Breast epithelium (tissue), 3 donors: ENCODE measurements at regions not wholly inside any gene's neighbourhood (a gene's known extent, or its start where the extent isn't known, plus 50 kb on each side); places are given as distances from the start of the nearest gene placed in this dataset.

Source experiments
- POLR2A ChIP-seq: fragments of 450-650 bp; IDR thresholded peaks from one replicate; pipeline ENCODE4 v1.6.1; 2016; ENCODE audit warnings: antibody characterized with exemption, mild to moderate bottlenecking, moderate library complexity
- POLR2AphosphoS5 ChIP-seq, 3 donors: sonication (generic); formaldehyde crosslinking; IDR thresholded peaks; one replicate each; pipeline ENCODE4 v1.6.1; 2017; ENCODE audit warnings: antibody characterized with exemption in 3 of 3
- TF ChIP-seq, protein P1 (sequence below), 3 donors: fragments of 450-650 bp; IDR thresholded peaks; one replicate each; pipeline ENCODE4 v1.5.1; 2016 to 2017; ENCODE audit warnings: antibody characterized with exemption in 3 of 3, mild to moderate bottlenecking in 3 of 3, moderate library complexity in 3 of 3

DNA sequence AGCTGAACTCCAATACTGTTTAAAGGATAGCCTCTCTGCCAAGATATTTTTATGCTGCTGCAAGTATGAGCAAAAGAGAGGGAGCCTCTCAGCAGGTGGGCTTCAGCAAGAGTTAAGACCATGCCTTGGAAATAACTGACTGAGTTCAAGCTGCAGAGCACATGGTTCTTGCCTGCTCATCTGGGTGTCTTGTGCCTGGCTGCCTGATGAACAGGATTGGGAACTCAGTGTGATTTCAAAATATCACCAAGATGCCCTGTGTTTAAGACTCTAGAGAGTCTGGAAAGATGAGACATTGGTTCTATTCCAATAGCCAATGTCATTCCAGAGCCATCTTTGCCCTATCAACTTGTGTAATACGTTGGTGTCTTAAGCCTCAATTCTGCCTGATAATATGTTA, 147.5 kb upstream of the VEPH1 start:
- TF ChIP-seq, protein P1, sequence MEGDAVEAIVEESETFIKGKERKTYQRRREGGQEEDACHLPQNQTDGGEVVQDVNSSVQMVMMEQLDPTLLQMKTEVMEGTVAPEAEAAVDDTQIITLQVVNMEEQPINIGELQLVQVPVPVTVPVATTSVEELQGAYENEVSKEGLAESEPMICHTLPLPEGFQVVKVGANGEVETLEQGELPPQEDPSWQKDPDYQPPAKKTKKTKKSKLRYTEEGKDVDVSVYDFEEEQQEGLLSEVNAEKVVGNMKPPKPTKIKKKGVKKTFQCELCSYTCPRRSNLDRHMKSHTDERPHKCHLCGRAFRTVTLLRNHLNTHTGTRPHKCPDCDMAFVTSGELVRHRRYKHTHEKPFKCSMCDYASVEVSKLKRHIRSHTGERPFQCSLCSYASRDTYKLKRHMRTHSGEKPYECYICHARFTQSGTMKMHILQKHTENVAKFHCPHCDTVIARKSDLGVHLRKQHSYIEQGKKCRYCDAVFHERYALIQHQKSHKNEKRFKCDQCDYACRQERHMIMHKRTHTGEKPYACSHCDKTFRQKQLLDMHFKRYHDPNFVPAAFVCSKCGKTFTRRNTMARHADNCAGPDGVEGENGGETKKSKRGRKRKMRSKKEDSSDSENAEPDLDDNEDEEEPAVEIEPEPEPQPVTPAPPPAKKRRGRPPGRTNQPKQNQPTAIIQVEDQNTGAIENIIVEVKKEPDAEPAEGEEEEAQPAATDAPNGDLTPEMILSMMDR (IDR thresholded peaks at IDR 0.05): no peak
- TF ChIP-seq POLR2A (no peak), POLR2AphosphoS5 (IDR thresholded peaks at IDR 0.05) (no peak)
